HCT116 (cell line): ENCODE measurements at regions not wholly inside any gene's neighbourhood (a gene's known extent, or its start where the extent isn't known, plus 50 kb on each side); places are given as distances from the start of the nearest gene placed in this dataset.

Source experiments
- ATAC-seq: fragments of 200-7000 bp; cut with Tn5 transposase; 2 replicates; pipeline ENCODE4 v1.9.1; 2020; ENCODE audit warnings: mild to moderate bottlenecking, moderate library complexity
- BruUV-seq: library from RNA; stranded (reverse); fragments of 400-500 nt; replicated peaks from 2 replicates; lab custom pipeline; 2021; lab: Mats Ljungman, UMichigan
- CTCF ChIA-PET: fragments of 300-600 bp; sonication (Branson Sonifier 250); formaldehyde crosslinking; loops from one replicate; lab custom pipeline; 2021; ENCODE audit warnings: antibody characterized with exemption; lab: Charles Lee
- POLR2A ChIA-PET: fragments of 300-600, 350-600 bp; sonication (Branson Sonifier 250); formaldehyde crosslinking; loops from one replicate; lab custom pipeline; 2021; ENCODE audit warnings: antibody characterized with exemption; lab: Charles Lee
- RAD21 ChIA-PET, 2 experiments: fragments of 300-600 bp; sonication (Branson Sonifier 250); formaldehyde crosslinking; loops; one replicate each; lab custom pipeline; 2023; ENCODE audit warnings: low total read pairs in 2 of 2; ENCODE audit not compliant: uncharacterized antibody in 2 of 2, unreplicated experiment in 2 of 2, low non-redundant PET in 1 of 2; lab: Charles Lee
- DNase-seq: peaks from one replicate; pipeline ENCODE4 v3.0.0-alpha.2; 2010; ENCODE audit warnings: low read depth, low spot score
- H2AFZ ChIP-seq: fragments of 200-600 bp; shearing (Covaris generic), sonication (generic); 2 replicates; pipeline ENCODE4 v1.6.1; 2017; ENCODE audit warnings: low read depth, mixed run types, mixed read lengths, antibody characterized with exemption, low read length; ENCODE audit not compliant: poor library complexity, severe bottlenecking
- H3K27ac ChIP-seq: 2 replicates; pipeline ENCODE4 v1.5.1; 2012; ENCODE audit warnings: low read depth, low read length
- H3K27me3 ChIP-seq: fragments of 200-600 bp; sonication (generic); 2 replicates; pipeline ENCODE4 v1.6.1; 2016; ENCODE audit warnings: mixed run types, low read length, mixed read lengths; ENCODE audit not compliant: insufficient read depth
- H3K36me3 ChIP-seq, 2 experiments: fragments of 200-500 bp in 1 of 2; fragments of 200-600 bp in 1 of 2; sonication (Bioruptor generic) in 1 of 2; sonication (generic) in 1 of 2; 2 replicates each; pipeline versions ENCODE4 v1.5.1 to v1.6.1; 2014 to 2016; ENCODE audit warnings: low read length in 2 of 2, inconsistent platforms in 1 of 2, mixed read lengths in 1 of 2, mixed run types in 1 of 2; ENCODE audit not compliant: insufficient read depth in 2 of 2, control insufficient read depth in 1 of 2
- H3K4me1 ChIP-seq, 2 experiments: fragments of 200-600 bp in 1 of 2; sonication (generic) in 1 of 2; 2 replicates each; pipeline versions ENCODE4 v1.5.1 to v1.6.1; 2012 to 2017; ENCODE audit warnings: low read length in 2 of 2, inconsistent platforms in 1 of 2, mild to moderate bottlenecking in 1 of 2, mixed read lengths in 1 of 2, mixed run types in 1 of 2, moderate library complexity in 1 of 2; ENCODE audit not compliant: insufficient read depth in 2 of 2, control insufficient read depth in 1 of 2
- H3K4me2 ChIP-seq: fragments of 200-600 bp; sonication (generic); 2 replicates; pipeline ENCODE4 v1.6.1; 2017; ENCODE audit warnings: mixed run types, low read length, mixed read lengths
- H3K4me3 ChIP-seq, 2 experiments: fragments of 200-600 bp in 1 of 2; sonication (generic) in 1 of 2; replicated peaks in 1 of 2; 2 replicates each; pipeline ENCODE4 v1.5.1; 2011 to 2016; ENCODE audit warnings: low read length in 2 of 2, control low read depth in 1 of 2, low read depth in 1 of 2, mild to moderate bottlenecking in 1 of 2, mixed read lengths in 1 of 2, mixed run types in 1 of 2
- H3K79me2 ChIP-seq: fragments of 200-600 bp; sonication (generic); 2 replicates; pipeline ENCODE4 v1.6.1; 2017; ENCODE audit warnings: mild to moderate bottlenecking, mixed run types, low read length, moderate library complexity, mixed read lengths; ENCODE audit not compliant: insufficient read depth
- H3K9ac ChIP-seq: fragments of 200-600 bp; sonication (generic); 2 replicates; pipeline ENCODE4 v1.6.1; 2016; ENCODE audit warnings: low read length, mixed read lengths
- H3K9me2 ChIP-seq: fragments of 200-600 bp; sonication (generic), shearing (Covaris generic); 2 replicates; pipeline ENCODE4 v1.6.1; 2017; ENCODE audit warnings: mixed run types, mild to moderate bottlenecking, moderate library complexity; ENCODE audit not compliant: insufficient read depth
- H3K9me3 ChIP-seq, 2 experiments: fragments of 200-500 bp in 1 of 2; fragments of 200-600 bp in 1 of 2; sonication (Bioruptor generic) in 1 of 2; sonication (generic) in 1 of 2; 2 replicates each; pipeline ENCODE4 v1.6.1; 2014 to 2017; ENCODE audit warnings: low read length in 2 of 2, mixed read lengths in 2 of 2, inconsistent platforms in 1 of 2, low read depth in 1 of 2, mild to moderate bottlenecking in 1 of 2, mixed run types in 1 of 2, moderate library complexity in 1 of 2; ENCODE audit not compliant: control insufficient read depth in 1 of 2, insufficient read depth in 1 of 2
- H4K20me1 ChIP-seq: fragments of 200-600 bp; sonication (generic), shearing (Covaris generic); 2 replicates; pipeline ENCODE4 v1.6.1; 2017; ENCODE audit warnings: mixed run types, mild to moderate bottlenecking, moderate library complexity; ENCODE audit not compliant: insufficient read depth
- CEBPB ChIP-seq: IDR thresholded peaks from 2 replicates; pipeline ENCODE4 v1.6.1; 2012; ENCODE audit warnings: low read depth
- CTCF ChIP-seq, 3 experiments: fragments of 200-600 bp in 1 of 3; sonication (generic) in 1 of 3; IDR thresholded peaks in 2 of 3; conservative IDR thresholded peaks in 1 of 3; 2 replicates each; pipeline ENCODE4 v1.5.1; 2012 to 2017; ENCODE audit warnings: low read depth in 2 of 3, low read length in 2 of 3, antibody characterized with exemption in 1 of 3, borderline replicate concordance in 1 of 3, control low read depth in 1 of 3, mild to moderate bottlenecking in 1 of 3, mixed read lengths in 1 of 3, mixed run types in 1 of 3, moderate library complexity in 1 of 3; ENCODE audit not compliant: insufficient read depth in 1 of 3
- EGR1 ChIP-seq: IDR thresholded peaks from 2 replicates; pipeline ENCODE4 v1.6.1; 2012; ENCODE audit warnings: low read depth
- ELF1 ChIP-seq: IDR thresholded peaks from 2 replicates; pipeline ENCODE4 v1.6.1; 2012; ENCODE audit warnings: low read depth, borderline replicate concordance
- EZH2 ChIP-seq: fragments of 200-600 bp; sonication (generic); IDR thresholded peaks from 2 replicates; pipeline ENCODE4 v1.6.1; 2017; ENCODE audit warnings: antibody characterized with exemption, mixed run types
- EZH2phosphoT487 ChIP-seq: fragments of 200-600 bp; IDR thresholded peaks from 2 replicates; pipeline ENCODE4 v1.6.1; 2018; ENCODE audit warnings: antibody characterized with exemption, borderline replicate concordance
- FOSL1 ChIP-seq: IDR thresholded peaks from 2 replicates; pipeline ENCODE4 v1.6.1; 2012; ENCODE audit warnings: low read depth
- JUND ChIP-seq: IDR thresholded peaks from 2 replicates; pipeline ENCODE4 v1.6.1; 2012
- POLR2A ChIP-seq: IDR thresholded peaks from 2 replicates; pipeline ENCODE4 v1.7.0; 2011; ENCODE audit warnings: borderline replicate concordance; ENCODE audit not compliant: insufficient read depth, insufficient read length; ENCODE audit errors: extremely low read depth
- POLR2AphosphoS5 ChIP-seq: IDR thresholded peaks from 2 replicates; pipeline ENCODE4 v1.6.1; 2011; ENCODE audit warnings: mild to moderate bottlenecking, low read depth, low read length, moderate library complexity
- RAD21 ChIP-seq: IDR thresholded peaks from 2 replicates; pipeline ENCODE4 v1.6.1; 2012; ENCODE audit warnings: low read depth, mild to moderate bottlenecking
- SIN3A ChIP-seq: IDR thresholded peaks from 2 replicates; pipeline ENCODE4 v1.6.1; 2012; ENCODE audit warnings: low read depth
- SRF ChIP-seq: IDR thresholded peaks from 2 replicates; pipeline ENCODE4 v1.6.1; 2012; ENCODE audit warnings: low read depth
- TCF7L2 ChIP-seq: IDR thresholded peaks from 2 replicates; pipeline ENCODE4 v1.7.0; 2011; ENCODE audit warnings: borderline replicate concordance, inconsistent platforms; ENCODE audit not compliant: insufficient read depth, insufficient read length; ENCODE audit errors: extremely low read depth
- YY1 ChIP-seq: IDR thresholded peaks from 2 replicates; pipeline ENCODE4 v1.6.1; 2011; ENCODE audit warnings: low read length, low read depth, moderate library complexity, mild to moderate bottlenecking; ENCODE audit not compliant: insufficient replicate concordance; ENCODE audit errors: extremely low read depth
- ZNF274 ChIP-seq: fragments of 200-500 bp; sonication (Bioruptor generic); IDR thresholded peaks from 2 replicates; pipeline ENCODE4 v1.6.1; 2014; ENCODE audit warnings: mild to moderate bottlenecking, low read depth, low read length, inconsistent platforms
- intact Hi-C: fragments of 100-400 bp; cut with micrococcal nuclease; formaldehyde crosslinking; loops from 2 replicates; pipeline ENCODE4 v1.10.0; 2022
- TF ChIP-seq, protein P1 (sequence below): IDR thresholded peaks from 2 replicates; pipeline ENCODE4 v1.6.1; 2012; ENCODE audit warnings: low read depth
- TF ChIP-seq, protein P2 (sequence below): IDR thresholded peaks from 2 replicates; pipeline ENCODE4 v1.6.1; 2012

DNA sequence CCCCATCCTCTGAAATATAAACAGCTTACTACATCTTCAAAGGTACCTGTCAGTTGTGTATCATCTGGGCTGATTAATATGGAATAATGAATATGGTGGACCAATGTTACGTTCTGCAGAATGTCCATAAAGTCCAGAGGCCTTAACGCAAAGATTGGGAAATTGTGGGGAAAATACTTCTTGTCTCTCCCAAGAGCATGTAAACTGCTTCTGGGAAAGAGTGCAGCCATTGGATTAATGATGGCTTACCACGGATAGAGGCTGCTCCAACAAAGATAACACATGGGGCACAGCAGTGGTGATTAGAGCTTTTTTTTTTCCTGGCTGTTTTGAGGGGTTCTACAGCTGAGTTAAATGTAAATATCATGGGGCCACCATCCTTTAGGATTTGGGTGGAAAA, 340.4 kb upstream of the AKR1E2 start:
- no peak overlapping the region for H2AFZ ChIP-seq
- no peaks in the 10 kb centered on the region for H4K20me1 ChIP-seq
- no peaks in the 10 kb centered on the region for H3K27me3 ChIP-seq
- H3K9me2 ChIP-seq, result 0 out of 2 replicates have a peak, but pooled peaks cover 4% of the 10 kb centered on the region
- POLR2A ChIA-PET, result no interaction called here
- no peaks in the 10 kb centered on the region for H3K9me3 ChIP-seq
- H3K9ac ChIP-seq, result no peak overlapping the region
- H3K27ac ChIP-seq, result no peak overlapping the region
- no peaks in the 10 kb centered on the region for H3K4me1 ChIP-seq
- no peak overlapping the region for H3K4me3 ChIP-seq
- TF ChIP-seq, protein P1, sequence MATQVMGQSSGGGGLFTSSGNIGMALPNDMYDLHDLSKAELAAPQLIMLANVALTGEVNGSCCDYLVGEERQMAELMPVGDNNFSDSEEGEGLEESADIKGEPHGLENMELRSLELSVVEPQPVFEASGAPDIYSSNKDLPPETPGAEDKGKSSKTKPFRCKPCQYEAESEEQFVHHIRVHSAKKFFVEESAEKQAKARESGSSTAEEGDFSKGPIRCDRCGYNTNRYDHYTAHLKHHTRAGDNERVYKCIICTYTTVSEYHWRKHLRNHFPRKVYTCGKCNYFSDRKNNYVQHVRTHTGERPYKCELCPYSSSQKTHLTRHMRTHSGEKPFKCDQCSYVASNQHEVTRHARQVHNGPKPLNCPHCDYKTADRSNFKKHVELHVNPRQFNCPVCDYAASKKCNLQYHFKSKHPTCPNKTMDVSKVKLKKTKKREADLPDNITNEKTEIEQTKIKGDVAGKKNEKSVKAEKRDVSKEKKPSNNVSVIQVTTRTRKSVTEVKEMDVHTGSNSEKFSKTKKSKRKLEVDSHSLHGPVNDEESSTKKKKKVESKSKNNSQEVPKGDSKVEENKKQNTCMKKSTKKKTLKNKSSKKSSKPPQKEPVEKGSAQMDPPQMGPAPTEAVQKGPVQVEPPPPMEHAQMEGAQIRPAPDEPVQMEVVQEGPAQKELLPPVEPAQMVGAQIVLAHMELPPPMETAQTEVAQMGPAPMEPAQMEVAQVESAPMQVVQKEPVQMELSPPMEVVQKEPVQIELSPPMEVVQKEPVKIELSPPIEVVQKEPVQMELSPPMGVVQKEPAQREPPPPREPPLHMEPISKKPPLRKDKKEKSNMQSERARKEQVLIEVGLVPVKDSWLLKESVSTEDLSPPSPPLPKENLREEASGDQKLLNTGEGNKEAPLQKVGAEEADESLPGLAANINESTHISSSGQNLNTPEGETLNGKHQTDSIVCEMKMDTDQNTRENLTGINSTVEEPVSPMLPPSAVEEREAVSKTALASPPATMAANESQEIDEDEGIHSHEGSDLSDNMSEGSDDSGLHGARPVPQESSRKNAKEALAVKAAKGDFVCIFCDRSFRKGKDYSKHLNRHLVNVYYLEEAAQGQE, result no peak
- no peaks in the 10 kb centered on the region for H3K79me2 ChIP-seq
- intact Hi-C loops, result no loop called here
- CTCF ChIA-PET, result no interaction called here
- DNase-seq (no peak), ATAC-seq (no peak)
- H3K4me2 ChIP-seq, result no peak overlapping the region
- BruUV-seq, result no TSS peak
- RAD21 ChIA-PET, result no interaction called here
- no peaks in the 10 kb centered on the region for H3K36me3 ChIP-seq

DNA sequence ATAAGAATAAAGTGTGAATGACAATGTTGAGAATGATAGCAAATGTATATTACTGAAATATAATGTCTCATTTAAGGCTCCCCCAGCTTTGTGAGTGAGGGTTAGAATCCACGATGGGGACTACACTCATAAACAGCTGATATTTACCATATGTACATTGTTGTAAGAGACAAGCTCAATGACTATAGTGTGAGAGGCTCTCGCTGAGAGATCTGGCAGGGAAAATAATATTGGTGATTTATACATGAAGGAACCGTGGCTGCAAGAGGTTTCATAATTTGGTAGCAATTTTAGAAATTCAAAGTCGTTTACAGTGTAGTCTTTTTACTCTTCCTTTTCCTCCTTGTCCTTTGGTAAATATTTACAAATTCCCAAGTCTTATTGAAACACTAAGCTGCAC, 342.2 kb upstream of the AKR1E2 start:
- Histone ChIP-seq H3K9me3 (no peaks in the 10 kb centered on the region), H3K4me1 (no peaks in the 10 kb centered on the region), H3K36me3 (no peaks in the 10 kb centered on the region), H3K9me2 (0 out of 2 replicates have a peak, but pooled peaks cover 4% of the 10 kb centered on the region), H3K4me2 (no peak overlapping the region), H3K27ac (no peak overlapping the region), H3K9ac (no peak overlapping the region), H4K20me1 (no peaks in the 10 kb centered on the region), H3K27me3 (no peaks in the 10 kb centered on the region), H3K4me3 (no peak overlapping the region), H3K79me2 (no peaks in the 10 kb centered on the region), H2AFZ (no peak overlapping the region)
- intact Hi-C loops, result no loop called here
- POLR2A ChIA-PET, result no interaction called here
- RAD21 ChIA-PET, result no interaction called here
- CTCF ChIA-PET, result no interaction called here
- no peak for DNase-seq
- no TSS peak for BruUV-seq
- ATAC-seq, result no peak
- TF ChIP-seq TCF7L2 (no peak), SIN3A (no peak), CTCF (IDR thresholded peaks at IDR 0.05 in 2 of 3, conservative IDR thresholded peaks at IDR 0.05 in 1 of 3; ENCODE audit: borderline replicate concordance in 1 of 3, insufficient read depth in 1 of 3, low read depth in 2 of 3, low read length in 2 of 3) (no peak), EZH2 (no peak), YY1 (no peak), EGR1 (no peak), JUND (no peak), ZNF274 (no peak), POLR2A (no peak), POLR2AphosphoS5 (no peak), RAD21 (no peak), SRF (no peak), CEBPB (no peak), EZH2phosphoT487 (no peak), ELF1 (no peak), FOSL1 (no peak)
- TF ChIP-seq, protein P2, sequence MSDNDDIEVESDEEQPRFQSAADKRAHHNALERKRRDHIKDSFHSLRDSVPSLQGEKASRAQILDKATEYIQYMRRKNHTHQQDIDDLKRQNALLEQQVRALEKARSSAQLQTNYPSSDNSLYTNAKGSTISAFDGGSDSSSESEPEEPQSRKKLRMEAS, result no peak
